Esophagus squamous epithelium (tissue), 4 donors: ENCODE measurements at regions not wholly inside any gene's neighbourhood (a gene's known extent, or its start where the extent isn't known, plus 50 kb on each side); places are given as distances from the start of the nearest gene placed in this dataset.

Source experiments
- CTCF ChIP-seq, 6 experiments: fragments of 450-650 bp in 4 of 6; fragments of 200-600 bp in 2 of 6; sonication (generic) in 2 of 6; IDR thresholded peaks; one replicate each; pipeline ENCODE4 v1.5.1; 2016 to 2019; ENCODE audit warnings: antibody characterized with exemption in 6 of 6, mild to moderate bottlenecking in 4 of 6, moderate library complexity in 4 of 6
- POLR2A ChIP-seq, 4 donors: fragments of 450-650 bp; IDR thresholded peaks; one replicate each; pipeline ENCODE4 v1.6.1; 2017; ENCODE audit warnings: antibody characterized with exemption in 4 of 4, mild to moderate bottlenecking in 4 of 4, moderate library complexity in 3 of 4

- TF ChIP-seq CTCF (IDR thresholded peaks at IDR 0.05), result no peak
- TF ChIP-seq POLR2A (IDR thresholded peaks at IDR 0.05), result no peak
Observed at GRCh38 chr4:183390374-183390773, 54.1 kb upstream of the CDKN2AIP start.
